Adrenal gland (tissue), 5 donors: ENCODE measurements at regions not wholly inside any gene's neighbourhood (a gene's known extent, or its start where the extent isn't known, plus 50 kb on each side); places are given as distances from the start of the nearest gene placed in this dataset.

ENCODE experiments used
- POLR2A ChIP-seq, 2 donors: fragments of 450-650 bp; IDR thresholded peaks; one replicate each; pipeline ENCODE4 v1.6.1; 2017; ENCODE audit warnings: antibody characterized with exemption in 2 of 2, mild to moderate bottlenecking in 2 of 2, moderate library complexity in 1 of 2
- TF ChIP-seq, protein P1 (sequence below), 6 experiments: fragments of 450-650 bp in 4 of 6; fragments of 200-600 bp in 2 of 6; sonication (generic) in 1 of 6; IDR thresholded peaks; 1 replicate in 5 of 6; 2 replicates in 1 of 6; pipeline versions ENCODE4 v1.5.1 to v1.8.0; 2016 to 2021; ENCODE audit warnings: antibody characterized with exemption in 6 of 6, mild to moderate bottlenecking in 2 of 6, moderate library complexity in 1 of 6
- donor health status: DM: no; HTN: no; CAD: no.

DNA sequence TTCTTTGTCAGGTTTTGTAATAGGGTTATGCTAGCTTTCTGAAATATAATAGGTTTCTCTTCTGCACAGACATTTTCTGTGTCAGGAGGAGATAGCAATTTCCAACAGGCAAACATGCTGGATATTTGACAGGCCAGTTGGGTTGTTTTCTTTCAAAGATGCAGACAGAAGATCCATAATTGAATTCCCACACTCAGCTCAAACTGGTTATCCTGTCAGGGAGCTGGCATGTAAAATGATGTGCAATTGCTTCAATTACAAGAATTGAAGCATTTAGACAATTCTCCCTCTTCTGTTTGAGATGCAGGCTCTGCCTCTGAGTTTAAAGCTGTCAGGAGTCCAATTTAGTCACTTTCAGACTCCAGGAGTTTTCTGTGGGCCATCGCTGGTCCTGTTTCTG, 146.2 kb upstream of the ZKSCAN2 start:
- no peak for TF ChIP-seq POLR2A (IDR thresholded peaks at IDR 0.05)
- TF ChIP-seq, protein P1, sequence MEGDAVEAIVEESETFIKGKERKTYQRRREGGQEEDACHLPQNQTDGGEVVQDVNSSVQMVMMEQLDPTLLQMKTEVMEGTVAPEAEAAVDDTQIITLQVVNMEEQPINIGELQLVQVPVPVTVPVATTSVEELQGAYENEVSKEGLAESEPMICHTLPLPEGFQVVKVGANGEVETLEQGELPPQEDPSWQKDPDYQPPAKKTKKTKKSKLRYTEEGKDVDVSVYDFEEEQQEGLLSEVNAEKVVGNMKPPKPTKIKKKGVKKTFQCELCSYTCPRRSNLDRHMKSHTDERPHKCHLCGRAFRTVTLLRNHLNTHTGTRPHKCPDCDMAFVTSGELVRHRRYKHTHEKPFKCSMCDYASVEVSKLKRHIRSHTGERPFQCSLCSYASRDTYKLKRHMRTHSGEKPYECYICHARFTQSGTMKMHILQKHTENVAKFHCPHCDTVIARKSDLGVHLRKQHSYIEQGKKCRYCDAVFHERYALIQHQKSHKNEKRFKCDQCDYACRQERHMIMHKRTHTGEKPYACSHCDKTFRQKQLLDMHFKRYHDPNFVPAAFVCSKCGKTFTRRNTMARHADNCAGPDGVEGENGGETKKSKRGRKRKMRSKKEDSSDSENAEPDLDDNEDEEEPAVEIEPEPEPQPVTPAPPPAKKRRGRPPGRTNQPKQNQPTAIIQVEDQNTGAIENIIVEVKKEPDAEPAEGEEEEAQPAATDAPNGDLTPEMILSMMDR (IDR thresholded peaks at IDR 0.05): no peak
